Gastroesophageal sphincter (tissue), 4 donors: ENCODE measurements at regions not wholly inside any gene's neighbourhood (a gene's known extent, or its start where the extent isn't known, plus 50 kb on each side); places are given as distances from the start of the nearest gene placed in this dataset.
"Not testable (repeated sequence)": the region's sequence is repeated elsewhere in the genome, so short reads cannot be mapped to it uniquely, and the experiment has no call there.

Experiments
- ATAC-seq: fragments of 150-250 bp; one replicate; pipeline ENCODE4 v1.9.1; 2016; ENCODE audit warnings: mild to moderate bottlenecking, moderate library complexity
- H3K27ac ChIP-seq, 4 donors: fragments of 200-600 bp; sonication (generic) in 3 of 4; 1 replicate in 3 of 4; 2 replicates in 1 of 4; pipeline ENCODE4 v1.5.1; 2016 to 2019
- H3K27me3 ChIP-seq: fragments of 200-600 bp; sonication (generic); one replicate; pipeline ENCODE4 v1.5.1; 2019
- H3K36me3 ChIP-seq, 2 donors: fragments of 200-600 bp; sonication (generic); one replicate each; pipeline ENCODE4 v1.5.1; 2019; ENCODE audit warnings: control low read depth in 1 of 2
- H3K4me1 ChIP-seq, 3 donors: fragments of 200-600 bp; sonication (generic); 1 replicate in 2 of 3; 2 replicates in 1 of 3; pipeline ENCODE4 v1.5.1; 2016 to 2019; ENCODE audit warnings: control low read depth in 2 of 3
- H3K4me3 ChIP-seq, 2 donors: fragments of 200-600 bp; sonication (generic); one replicate each; pipeline ENCODE4 v1.5.1; 2019; ENCODE audit warnings: mild to moderate bottlenecking in 1 of 2, moderate library complexity in 1 of 2
- H3K9me3 ChIP-seq, 3 donors: fragments of 200-600 bp; sonication (generic); one replicate each; pipeline ENCODE4 v1.5.1; 2017 to 2019; ENCODE audit warnings: control low read depth in 2 of 3
- CTCF ChIP-seq, 4 experiments: fragments of 200-600 bp in 2 of 4; fragments of 450-650 bp in 2 of 4; sonication (generic) in 1 of 4; IDR thresholded peaks; one replicate each; pipeline ENCODE4 v1.5.1; 2017 to 2019; ENCODE audit warnings: antibody characterized with exemption in 4 of 4, mild to moderate bottlenecking in 2 of 4, moderate library complexity in 2 of 4
- EP300 ChIP-seq: sonication (generic); formaldehyde crosslinking; IDR thresholded peaks from one replicate; pipeline ENCODE4 v1.6.1; 2017; ENCODE audit warnings: antibody characterized with exemption, mild to moderate bottlenecking
- POLR2A ChIP-seq, 2 donors: fragments of 450-650 bp; IDR thresholded peaks; one replicate each; pipeline ENCODE4 v1.6.1; 2017; ENCODE audit warnings: antibody characterized with exemption in 2 of 2, mild to moderate bottlenecking in 2 of 2, moderate library complexity in 1 of 2
- POLR2AphosphoS5 ChIP-seq: sonication (generic); formaldehyde crosslinking; IDR thresholded peaks from one replicate; pipeline ENCODE4 v1.6.1; 2017; ENCODE audit warnings: antibody characterized with exemption
- WGBS, 2 donors: methylation state at CpG; one replicate each; pipeline ENCODE4 v1.1.5; 2018; ENCODE audit warnings: low coverage in 1 of 2; 5-methylcytosine and 5-hydroxymethylcytosine counted together

GRCh38 chr3:153925841-153926514, 195.2 kb upstream of the ARHGEF26 start:
- TF ChIP-seq CTCF (IDR thresholded peaks at IDR 0.05) (no peak), POLR2A (IDR thresholded peaks at IDR 0.05) (no peak), EP300 (no peak), POLR2AphosphoS5 (no peak)
- WGBS, 2 donors, result 66 to 91% methylated on average over 2 of the region's 2 CpGs
- Histone ChIP-seq H3K4me3 (no peak overlapping the region), H3K27ac (no peak overlapping the region), H3K4me1 (peaks cover 0 to 7% (median 0%) of the 10 kb centered on the region in 3 donors), H3K36me3 (no peaks in the 10 kb centered on the region), H3K27me3 (no peaks in the 10 kb centered on the region), H3K9me3 (no peaks in the 10 kb centered on the region)
- ATAC-seq, result peak; percentile 47

- Histone ChIP-seq H3K27me3 (no peaks in the 10 kb centered on the region), H3K4me3 (no peak overlapping the region), H3K4me1 (peaks cover 0 to 7% (median 0%) of the 10 kb centered on the region in 3 donors), H3K36me3 (no peaks in the 10 kb centered on the region), H3K27ac (no peak overlapping the region), H3K9me3 (no peaks in the 10 kb centered on the region)
- ATAC-seq, result peak; percentile 89
- 16 to 35% methylated on average over 5 of the region's 5 CpGs for WGBS, 2 donors
- peak; percentile 21 for TF ChIP-seq POLR2AphosphoS5
- TF ChIP-seq CTCF (IDR thresholded peaks at IDR 0.05), result peak in 1 of 4 experiments; percentile 40
- TF ChIP-seq POLR2A (IDR thresholded peaks at IDR 0.05), result no peak
- no peak for TF ChIP-seq EP300
These were observed 194.1 kb upstream of the ARHGEF26 start for GRCh38 chr3:153927107-153927506.

- Histone ChIP-seq H3K27ac (no peak overlapping the region), H3K4me3 (no peak overlapping the region), H3K27me3 (no peaks in the 10 kb centered on the region), H3K4me1 (peaks cover 0 to 7% (median 0%) of the 10 kb centered on the region in 3 donors), H3K9me3 (no peaks in the 10 kb centered on the region), H3K36me3 (no peaks in the 10 kb centered on the region)
- TF ChIP-seq POLR2AphosphoS5, result no peak
- no peak for TF ChIP-seq EP300
- no peak for TF ChIP-seq POLR2A (IDR thresholded peaks at IDR 0.05)
- TF ChIP-seq CTCF (IDR thresholded peaks at IDR 0.05), result no peak
- ATAC-seq, result no peak
These were observed 192.3 kb upstream of the ARHGEF26 start for GRCh38 chr3:153928851-153929250.

GRCh38 chr3:153933481-153933880, 187.7 kb upstream of the ARHGEF26 start:
- WGBS, 2 donors, result 96% methylated on average over 2 of the region's 2 CpGs; no CpG with 5 or more reads in 1 of the 2 donors
- H3K4me3 ChIP-seq, ATAC-seq, H3K4me1 ChIP-seq, H3K27ac ChIP-seq, H3K27me3 ChIP-seq, H3K36me3 ChIP-seq, H3K9me3 ChIP-seq: not testable (repeated sequence)

GRCh38 chr3:153944084-153944483, 177.1 kb upstream of the ARHGEF26 start:
- Histone ChIP-seq H3K4me1 (no peaks in the 10 kb centered on the region), H3K27me3 (no peaks in the 10 kb centered on the region), H3K9me3 (peaks cover 0 to 10% (median 0%) of the 10 kb centered on the region in 3 donors), H3K4me3 (no peak overlapping the region), H3K27ac (no peak overlapping the region), H3K36me3 (no peaks in the 10 kb centered on the region)
- 37 to 42% methylated on average over 2 of the region's 2 CpGs for WGBS, 2 donors
- TF ChIP-seq POLR2AphosphoS5, result no peak
- TF ChIP-seq CTCF (IDR thresholded peaks at IDR 0.05), result no peak
- TF ChIP-seq POLR2A (IDR thresholded peaks at IDR 0.05), result no peak
- no peak for TF ChIP-seq EP300
- no peak for ATAC-seq
